ENCODE measurements at regions not wholly inside any gene's neighbourhood (a gene's known extent, or its start where the extent isn't known, plus 50 kb on each side); places are given as distances from the start of the nearest gene placed in this dataset.

- DNase-seq (ENCODE audit: low read depth in 2 of 2), result no peak
Measured at GRCh38 chr13:74669149-74669548, 534.9 kb upstream of the KLF12 start.

DNA sequence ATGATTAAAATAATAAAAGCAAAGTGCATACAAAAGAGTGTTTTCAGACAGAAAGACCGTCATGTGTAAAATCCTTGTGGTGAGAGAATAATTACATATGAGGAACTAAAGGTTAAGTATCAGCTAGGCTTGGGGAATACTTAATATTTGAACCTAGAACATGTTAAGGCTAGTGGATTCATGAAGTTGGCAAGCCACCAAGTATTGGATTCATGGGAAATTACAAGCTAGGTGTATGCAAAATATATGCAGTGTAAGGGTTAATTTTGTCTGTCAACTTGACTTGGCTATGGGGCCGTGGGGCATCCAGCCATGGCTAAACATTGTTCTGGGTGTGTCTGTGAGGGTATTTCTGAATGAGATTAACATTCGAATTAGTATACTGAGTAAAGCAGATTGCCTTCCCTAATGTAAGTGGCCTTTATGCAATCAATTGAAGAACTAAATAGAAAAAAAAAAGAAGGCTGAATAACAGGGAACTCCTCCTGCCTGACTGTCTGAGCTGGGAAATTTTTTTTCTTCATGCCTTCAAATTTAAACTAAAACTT lies 533.5 kb upstream of the KLF12 start:
- DNase-seq (ENCODE audit: low read depth in 2 of 2), result no peak

- DNase-seq (ENCODE audit: low read depth in 2 of 2), result no peak
Measured at GRCh38 chr13:74662905-74663304, 528.7 kb upstream of the KLF12 start.

- no peak for DNase-seq (ENCODE audit: low read depth in 2 of 2)
Measured at GRCh38 chr13:74661851-74662250, 527.6 kb upstream of the KLF12 start.

DNA sequence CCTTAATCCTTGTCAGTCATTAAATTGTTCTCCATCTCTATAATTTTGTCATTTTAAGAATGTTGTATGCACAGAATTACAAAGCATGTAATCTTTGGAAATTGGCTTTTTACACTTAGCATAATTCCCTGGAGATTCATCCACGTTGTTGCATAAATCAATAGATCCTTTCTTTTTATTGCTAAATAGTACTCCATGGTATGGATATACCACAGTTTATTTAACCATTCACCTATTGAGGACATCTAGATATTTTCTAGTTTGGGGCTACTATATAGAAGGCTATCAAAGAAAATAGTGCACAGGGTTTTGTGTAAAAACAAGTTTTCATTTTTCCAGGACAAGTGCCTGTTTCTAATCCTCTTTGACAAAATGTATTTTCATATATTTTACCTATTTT lies 523.6 kb upstream of the KLF12 start:
- no peak for DNase-seq (ENCODE audit: low read depth in 2 of 2)

- no peak for DNase-seq (ENCODE audit: low read depth in 2 of 2)
Measured at GRCh38 chr13:74651121-74651520, 516.9 kb upstream of the KLF12 start.

DNA sequence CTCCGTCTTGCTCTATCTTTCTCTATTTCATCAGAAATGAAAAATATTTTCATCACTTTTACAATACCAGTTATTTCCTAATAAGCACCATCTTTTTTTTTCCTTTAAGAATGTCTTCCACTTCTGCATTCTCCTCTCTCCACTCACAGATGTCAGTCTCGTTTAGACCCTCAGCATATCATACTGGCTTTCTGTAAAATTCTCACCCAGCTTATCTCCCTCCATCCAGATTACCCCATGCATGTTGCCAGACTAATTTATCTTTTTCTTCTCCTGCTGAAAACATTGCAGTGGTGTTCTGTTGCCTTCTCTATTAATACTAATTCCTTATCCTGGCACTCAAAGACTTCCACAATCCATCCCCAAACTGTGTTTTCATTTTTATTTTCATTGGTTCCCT lies 513.8 kb upstream of the KLF12 start:
- DNase-seq (ENCODE audit: low read depth in 2 of 2), result no peak

GRCh38 chr13:74647211-74647610 lies 513.0 kb upstream of the KLF12 start:
- DNase-seq (ENCODE audit: low read depth in 2 of 2), result no peak

GRCh38 chr13:74646091-74646490 lies 511.9 kb upstream of the KLF12 start:
- DNase-seq (ENCODE audit: low read depth in 2 of 2), result no peak

DNA sequence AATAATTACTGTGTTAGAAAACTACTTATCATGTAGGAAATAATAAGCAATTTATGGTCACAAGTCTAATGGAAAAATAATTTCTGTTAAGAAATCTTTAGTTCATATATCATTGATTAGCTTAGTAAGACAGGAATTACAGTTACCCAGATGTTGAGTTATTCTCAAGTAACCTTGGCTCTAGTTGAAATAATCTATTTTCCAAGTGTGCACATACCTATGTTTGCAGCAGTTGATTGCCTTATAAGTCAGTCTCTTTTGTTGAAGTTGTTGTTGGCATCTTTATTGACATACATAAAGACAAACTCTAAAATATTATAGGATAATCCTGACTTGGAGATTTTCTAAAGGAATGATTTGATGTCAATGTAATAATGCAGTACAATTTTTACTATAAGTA lies 511.4 kb upstream of the KLF12 start:
- DNase-seq (ENCODE audit: low read depth in 2 of 2), result no peak

DNA sequence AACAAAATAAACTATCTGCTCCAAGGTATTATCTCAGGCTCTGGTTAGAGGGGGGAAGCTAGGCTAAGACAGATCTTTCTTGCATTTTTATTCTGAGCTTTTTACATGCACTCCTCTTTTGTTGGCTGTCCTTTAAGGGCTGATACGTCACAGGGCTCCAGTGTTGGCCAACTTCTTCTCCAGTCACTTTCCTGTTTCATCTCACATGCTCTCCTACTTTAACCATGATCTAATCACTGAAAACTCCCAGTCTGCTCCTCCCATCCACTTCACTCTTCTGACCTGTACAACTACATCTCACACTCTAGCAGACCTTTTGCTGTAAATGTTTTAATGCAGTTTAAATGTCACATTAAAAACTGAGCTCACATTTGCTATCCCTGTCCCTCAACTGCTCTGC lies 510.0 kb upstream of the KLF12 start:
- DNase-seq (ENCODE audit: low read depth in 2 of 2), result no peak

GRCh38 chr13:74641586-74641985 lies 507.4 kb upstream of the KLF12 start:
- DNase-seq (ENCODE audit: low read depth in 2 of 2), result no peak

GRCh38 chr13:74633734-74634133 lies 499.5 kb upstream of the KLF12 start:
- DNase-seq (ENCODE audit: low read depth in 2 of 2), result no peak

GRCh38 chr13:74629985-74630384 lies 495.8 kb upstream of the KLF12 start:
- DNase-seq (ENCODE audit: low read depth in 2 of 2), result no peak

GRCh38 chr13:74625541-74625940 lies 491.3 kb upstream of the KLF12 start:
- DNase-seq (ENCODE audit: low read depth in 2 of 2), result no peak

DNA sequence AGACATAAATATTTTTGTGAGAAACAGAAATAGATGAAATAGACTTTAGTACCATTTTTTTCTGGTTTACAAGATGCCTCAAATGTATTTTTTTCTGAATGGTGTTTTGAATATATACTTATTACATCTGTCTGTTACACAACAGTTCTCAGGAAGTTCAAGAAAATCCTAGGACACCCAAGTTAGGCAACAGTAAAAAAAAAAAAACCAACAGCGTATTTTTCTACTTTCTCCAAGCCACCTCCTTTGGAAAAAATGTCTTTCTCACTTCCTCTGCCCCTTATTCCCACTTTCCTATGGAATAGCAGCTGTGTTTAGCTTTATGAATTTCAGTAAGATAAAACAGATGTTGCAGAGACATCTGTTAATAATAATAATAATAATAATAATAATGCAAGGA lies 489.6 kb upstream of the KLF12 start:
- DNase-seq (ENCODE audit: low read depth in 2 of 2), result no peak

DNA sequence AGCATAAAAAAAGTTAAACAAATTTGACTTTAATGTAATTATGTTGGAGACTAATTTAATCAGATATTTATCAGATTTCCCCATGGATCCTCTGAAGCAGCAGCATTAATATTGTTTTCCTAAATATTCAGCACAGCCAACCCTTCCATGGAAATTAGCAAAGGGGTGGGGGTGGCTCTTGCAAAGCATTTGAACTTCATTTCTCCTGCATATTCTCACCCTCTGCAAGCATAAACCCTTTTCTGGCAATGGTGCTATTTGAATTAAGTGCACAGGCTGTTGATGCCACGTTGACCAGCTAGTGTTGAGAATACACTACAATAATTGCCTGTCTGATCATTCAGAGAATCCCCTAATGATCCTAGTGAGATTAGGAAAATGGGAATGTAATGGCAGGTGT lies 488.1 kb upstream of the KLF12 start:
- DNase-seq (ENCODE audit: low read depth in 2 of 2), result no peak

DNA sequence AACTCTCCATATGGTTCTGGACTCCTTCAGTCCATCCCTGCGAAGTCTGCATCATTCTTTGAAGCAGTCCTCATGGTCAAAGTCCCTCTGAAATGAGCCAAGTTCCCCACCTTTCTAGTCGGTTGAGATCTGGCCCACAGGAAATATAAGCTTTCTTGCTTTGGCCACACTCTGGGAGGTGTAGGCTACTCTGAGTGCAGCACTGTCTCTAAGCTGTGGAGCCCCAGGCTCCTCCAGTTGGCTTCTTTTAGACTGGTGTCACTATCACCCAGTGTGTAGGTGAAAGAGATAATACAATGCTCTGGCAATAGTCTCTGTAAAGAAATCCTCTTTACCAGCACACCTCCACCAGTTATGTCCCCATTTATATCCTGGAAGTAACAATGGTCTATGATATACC lies 486.5 kb upstream of the KLF12 start:
- DNase-seq (ENCODE audit: low read depth in 2 of 2), result no peak

DNA sequence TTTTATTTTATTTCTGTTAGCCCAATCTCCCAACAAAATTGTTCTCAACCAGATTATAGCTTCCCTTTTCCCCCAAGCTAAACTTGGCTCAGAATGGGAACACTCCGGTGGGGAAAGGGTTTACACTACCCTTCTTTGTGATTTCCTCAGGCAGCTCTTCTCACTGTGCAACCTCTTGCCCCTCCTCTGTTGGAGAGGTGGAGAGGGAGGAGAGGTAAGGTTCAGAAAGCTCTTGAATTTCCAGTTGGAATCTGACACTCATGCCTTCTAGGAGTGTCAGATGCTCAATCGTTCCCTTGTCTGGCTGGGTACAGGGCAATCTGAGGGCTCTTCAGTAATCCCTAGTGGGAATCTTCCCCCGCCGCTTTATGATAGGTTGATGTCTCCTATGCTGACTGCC lies 486.1 kb upstream of the KLF12 start:
- DNase-seq (ENCODE audit: low read depth in 2 of 2), result no peak

- DNase-seq (ENCODE audit: low read depth in 2 of 2), result no peak
Measured at GRCh38 chr13:74597526-74597925, 463.3 kb upstream of the KLF12 start.

DNA sequence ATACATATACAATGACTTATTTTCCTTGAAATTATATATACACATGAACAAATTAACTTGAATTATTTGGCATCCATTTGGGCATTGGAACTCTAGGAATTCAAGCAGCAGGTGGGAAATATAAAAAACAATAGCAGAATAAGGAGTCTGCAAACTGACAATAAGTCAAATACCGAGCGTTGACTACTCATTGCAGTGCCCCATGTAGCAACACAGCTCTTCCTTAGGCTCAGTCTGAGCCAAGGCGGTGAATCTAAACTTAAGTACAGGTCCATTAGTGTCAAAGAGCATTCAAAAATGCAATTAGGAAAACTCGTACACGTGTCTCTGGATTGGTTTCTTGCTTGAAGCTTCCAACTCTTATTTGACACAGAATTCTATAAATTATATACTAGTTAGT lies 462.5 kb upstream of the KLF12 start:
- DNase-seq (ENCODE audit: low read depth in 2 of 2), result no peak

DNA sequence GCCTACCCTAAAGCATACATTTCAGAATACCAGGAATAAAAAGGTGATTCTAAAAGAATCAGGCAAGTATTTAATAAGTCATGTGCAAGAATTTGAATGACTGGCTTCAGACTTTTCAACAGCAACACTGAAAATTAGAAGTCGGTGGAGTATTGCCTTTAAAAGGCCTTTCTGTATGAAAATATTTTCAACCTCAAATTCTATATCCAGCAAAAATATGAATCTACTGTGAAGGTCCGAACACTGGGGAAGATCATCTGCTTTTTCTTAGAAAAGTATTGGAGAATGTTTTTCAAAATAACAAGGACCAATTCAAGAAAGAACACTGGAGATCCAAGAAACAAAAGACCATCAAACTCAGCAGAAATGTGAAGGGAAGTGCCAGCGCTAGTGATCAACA lies 459.5 kb upstream of the KLF12 start:
- no peak for DNase-seq (ENCODE audit: low read depth in 2 of 2)

GRCh38 chr13:74586847-74587246 lies 452.6 kb upstream of the KLF12 start:
- no peak for DNase-seq (ENCODE audit: low read depth in 2 of 2)

- DNase-seq (ENCODE audit: low read depth in 2 of 2), result no peak
Measured at GRCh38 chr13:74576420-74576819, 442.2 kb upstream of the KLF12 start.

DNA sequence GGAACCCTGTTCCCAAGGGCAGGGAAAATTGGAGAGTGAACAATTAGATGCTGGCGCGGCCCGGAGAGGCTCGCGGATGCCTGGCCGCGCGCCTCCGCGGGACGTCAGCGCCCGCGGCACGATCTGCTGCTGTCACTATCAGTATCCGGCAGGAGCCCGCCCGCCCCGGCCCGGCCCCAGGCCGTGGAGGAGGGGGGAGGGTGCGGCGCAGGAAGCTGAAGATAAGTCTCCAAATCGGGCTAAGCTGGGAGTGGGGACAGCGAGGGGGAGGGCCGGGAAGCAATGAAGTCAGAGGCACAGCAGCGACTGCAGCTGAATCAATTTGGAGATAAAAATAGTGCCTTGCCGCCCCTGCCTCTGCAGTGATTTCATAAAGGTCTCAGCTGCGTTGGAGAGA lies 441.5 kb upstream of the KLF12 start:
- peak; percentile 8 to 19 for DNase-seq (ENCODE audit: low read depth in 2 of 2)

Data from stimulated activated CD8-positive, alpha-beta memory T cell treated with anti-CD3 and anti-CD28 coated beads, Interleukin-7, amount 100 ng/mL, for 4 hours (primary cell).